IMR-90 (cell line): ENCODE measurements at regions not wholly inside any gene's neighbourhood (a gene's known extent, or its start where the extent isn't known, plus 50 kb on each side); places are given as distances from the start of the nearest gene placed in this dataset.

Experiments used
- ATAC-seq: fragments of 200-7000 bp; cut with Tn5 transposase; 2 replicates; pipeline ENCODE4 v1.9.1; 2020; ENCODE audit warnings: low read depth, mild to moderate bottlenecking, moderate library complexity
- BruUV-seq: library from RNA; stranded (reverse); fragments of 400-500 nt; replicated peaks from 2 replicates; lab custom pipeline; 2021; lab: Mats Ljungman, UMichigan
- CTCF ChIA-PET: fragments of 300-600 bp; formaldehyde crosslinking; extraction: SDS; loops from one replicate; lab custom pipeline; 2021; ENCODE audit warnings: antibody characterized with exemption; lab: Yijun Ruan, JAX
- POLR2A ChIA-PET: fragments of 300-600 bp; sonication (Branson Sonifier 250); formaldehyde crosslinking; loops from one replicate; lab custom pipeline; 2022; ENCODE audit warnings: antibody characterized with exemption; ENCODE audit not compliant: unreplicated experiment; lab: Charles Lee
- DNase-seq: peaks from one replicate; pipeline ENCODE4 v3.0.0; 2013
- H2AFZ ChIP-seq: replicated peaks from 2 replicates; pipeline ENCODE3; 2013; ENCODE audit warnings: low read length, mild to moderate bottlenecking; ENCODE audit not compliant: poor library complexity
- H2AK5ac ChIP-seq: 2 replicates; pipeline ENCODE4 v1.6.1; 2013; ENCODE audit warnings: low read depth, low read length, inconsistent platforms
- H2AK9ac ChIP-seq: replicated peaks from 2 replicates; pipeline ENCODE3; 2013; ENCODE audit warnings: mild to moderate bottlenecking, low read depth, low read length, moderate library complexity; ENCODE audit not compliant: poor library complexity
- H2BK120ac ChIP-seq: 2 replicates; pipeline ENCODE4 v1.6.1; 2013; ENCODE audit warnings: low read depth, low read length, inconsistent platforms
- H2BK15ac ChIP-seq: 3 replicates; pipeline ENCODE4 v1.6.1; 2013; ENCODE audit warnings: low read depth, low read length, inconsistent platforms
- H2BK20ac ChIP-seq: 2 replicates; pipeline ENCODE4 v1.6.1; 2013; ENCODE audit warnings: low read depth, mild to moderate bottlenecking, inconsistent platforms, low read length, moderate library complexity
- H2BK5ac ChIP-seq: 2 replicates; pipeline ENCODE4 v1.6.1; 2013; ENCODE audit warnings: mild to moderate bottlenecking, low read depth, low read length, inconsistent platforms; ENCODE audit not compliant: poor library complexity, severe bottlenecking
- H3K14ac ChIP-seq: replicated peaks from 2 replicates; pipeline ENCODE4 v1.6.1; 2013; ENCODE audit warnings: low read depth, low read length, inconsistent platforms
- H3K18ac ChIP-seq: 2 replicates; pipeline ENCODE4 v1.6.1; 2013; ENCODE audit warnings: low read depth, low read length, control low read depth
- H3K23ac ChIP-seq: 2 replicates; pipeline ENCODE4 v1.6.1; 2013; ENCODE audit warnings: low read depth, low read length, inconsistent platforms
- H3K27ac ChIP-seq: 2 replicates; pipeline ENCODE4 v1.5.1; 2013; ENCODE audit warnings: mild to moderate bottlenecking, control low read depth, low read length; ENCODE audit not compliant: insufficient read depth
- H3K27me3 ChIP-seq: 2 replicates; pipeline ENCODE4 v1.6.1; 2013; ENCODE audit warnings: low read length; ENCODE audit not compliant: control insufficient read depth, insufficient read depth
- H3K36me3 ChIP-seq: 2 replicates; pipeline ENCODE4 v1.6.1; 2013; ENCODE audit warnings: low read length, mixed read lengths; ENCODE audit not compliant: control insufficient read depth, insufficient read depth
- H3K4ac ChIP-seq: 2 replicates; pipeline ENCODE4 v1.6.1; 2013; ENCODE audit warnings: low read depth, low read length, inconsistent platforms
- H3K4me1 ChIP-seq: 2 replicates; pipeline ENCODE4 v1.6.1; 2013; ENCODE audit warnings: low read length, mixed read lengths; ENCODE audit not compliant: control insufficient read depth, insufficient read depth
- H3K4me2 ChIP-seq: 2 replicates; pipeline ENCODE4 v1.6.1; 2013; ENCODE audit warnings: low read depth, mild to moderate bottlenecking, control low read depth, low read length, moderate library complexity
- H3K4me3 ChIP-seq: 2 replicates; pipeline ENCODE4 v1.5.1; 2013; ENCODE audit warnings: low read depth, mild to moderate bottlenecking, control low read depth, low read length, moderate library complexity; ENCODE audit not compliant: insufficient read depth
- H3K56ac ChIP-seq: 2 replicates; pipeline ENCODE4 v1.6.1; 2013; ENCODE audit warnings: low read length, inconsistent platforms; ENCODE audit not compliant: insufficient read depth; ENCODE audit errors: extremely low read depth
- H3K79me1 ChIP-seq, 2 experiments: 2 replicates each; pipeline ENCODE4 v1.6.1; 2013; ENCODE audit warnings: low read length in 2 of 2, inconsistent platforms in 1 of 2, low read depth in 1 of 2
- H3K9ac ChIP-seq: 2 replicates; pipeline ENCODE4 v1.6.1; 2013; ENCODE audit warnings: low read depth, low read length, control low read depth
- H3K9me1 ChIP-seq: 2 replicates; pipeline ENCODE4 v1.6.1; 2013; ENCODE audit warnings: low read length, inconsistent platforms; ENCODE audit not compliant: insufficient read depth
- H3K9me3 ChIP-seq: 2 replicates; pipeline ENCODE4 v1.6.1; 2013; ENCODE audit warnings: low read length; ENCODE audit not compliant: control insufficient read depth, insufficient read depth
- H4K20me1 ChIP-seq: 2 replicates; pipeline ENCODE4 v1.6.1; 2013; ENCODE audit warnings: low read length, inconsistent platforms; ENCODE audit not compliant: insufficient read depth
- H4K5ac ChIP-seq: 2 replicates; pipeline ENCODE4 v1.6.1; 2013; ENCODE audit warnings: mild to moderate bottlenecking, low read depth, low read length, control low read depth
- H4K8ac ChIP-seq, 2 experiments: 2 replicates each; pipeline ENCODE4 v1.6.1; 2013; ENCODE audit warnings: low read depth in 2 of 2, low read length in 2 of 2, control low read depth in 1 of 2, inconsistent platforms in 1 of 2
- H4K91ac ChIP-seq: 2 replicates; pipeline ENCODE4 v1.6.1; 2013; ENCODE audit warnings: low read depth, low read length, inconsistent platforms; ENCODE audit not compliant: insufficient read depth
- CTCF ChIP-seq: conservative IDR thresholded peaks from 2 replicates; pipeline ENCODE4 v1.5.1; 2012; ENCODE audit warnings: mild to moderate bottlenecking, low read depth, low read length, improper control_type of control experiment
- ELK1 ChIP-seq: fragments of 150-350 bp; IDR thresholded peaks from 2 replicates; pipeline ENCODE4 v1.6.1; 2016; ENCODE audit warnings: low read depth, mild to moderate bottlenecking, low read length, moderate library complexity, borderline replicate concordance
- MAZ ChIP-seq: IDR thresholded peaks from 2 replicates; pipeline ENCODE4 v1.6.1; 2012; ENCODE audit warnings: low read depth, mild to moderate bottlenecking, low read length, improper control_type of control experiment, moderate library complexity, borderline replicate concordance
- RAD21 ChIP-seq: IDR thresholded peaks from 2 replicates; pipeline ENCODE4 v1.6.1; 2012; ENCODE audit warnings: low read length, improper control_type of control experiment
- RFX5 ChIP-seq: IDR thresholded peaks from 2 replicates; pipeline ENCODE4 v1.8.0; 2012; ENCODE audit warnings: low read depth, mild to moderate bottlenecking, low read length, moderate library complexity
- SMC3 ChIP-seq: fragments of 150-350 bp; IDR thresholded peaks from 2 replicates; pipeline ENCODE4 v1.6.1; 2016; ENCODE audit warnings: low read depth, mild to moderate bottlenecking, antibody characterized with exemption, low read length, moderate library complexity
- WGBS, 2 experiments: methylation state at CpG; one replicate each; pipeline versions ENCODE4 v1.1.5 to v1.1.7; 2013; ENCODE audit warnings: missing lambda C conversion rate in 2 of 2; ENCODE audit not compliant: insufficient read length in 1 of 2; ENCODE audit errors: extremely low coverage in 2 of 2; 5-methylcytosine and 5-hydroxymethylcytosine counted together
- dilution Hi-C: fragments of 300-500 bp; cut with HindIII; formaldehyde crosslinking; loops from one replicate; pipeline ENCODE4 v1.14.3; 2018; ENCODE audit warnings: low sequenced_read_pairs; ENCODE audit not compliant: unreplicated experiment
- in situ Hi-C: fragments of 300-500 bp; cut with MboI; formaldehyde crosslinking; loops from 3 replicates; pipeline ENCODE4 v1.14.3; 2019; ENCODE audit warnings: low sequenced_read_pairs, inconsistent platforms, mixed read lengths
- intact Hi-C: fragments of 100-400 bp; cut with micrococcal nuclease; formaldehyde crosslinking; loops from 2 replicates; pipeline ENCODE4 v1.10.0; 2022

- no peak for TF ChIP-seq ELK1
- TF ChIP-seq RFX5, result no peak
- no peak for TF ChIP-seq MAZ
These were observed 506.6 kb downstream of the PLCL1 start (continued) for GRCh38 chr2:198311020-198311419.

- dilution Hi-C loops, result no loop called here
- Histone ChIP-seq H2AFZ (no peak overlapping the region), H2BK20ac (no peak overlapping the region), H3K36me3 (no peaks in the 10 kb centered on the region), H4K5ac (no peak overlapping the region), H3K4me1 (no peaks in the 10 kb centered on the region), H3K18ac (no peak overlapping the region), H2BK120ac (no peak overlapping the region), H3K27me3 (no peaks in the 10 kb centered on the region; the same call in 1 of the 2 replicates), H3K9ac (no peak overlapping the region), H3K4me2 (no peak overlapping the region), H3K23ac (no peak overlapping the region), H3K56ac (no peak overlapping the region), H4K8ac (no peak overlapping the region), H3K27ac (no peak overlapping the region), H2AK9ac (no peak overlapping the region), H3K9me3 (no peaks in the 10 kb centered on the region), H2AK5ac (no peak overlapping the region), H3K14ac (no peak overlapping the region), H3K9me1 (no peaks in the 10 kb centered on the region), H3K4ac (no peak overlapping the region), H4K20me1 (no peaks in the 10 kb centered on the region), H3K79me1 (no peaks in the 10 kb centered on the region), H4K91ac (no peak overlapping the region), H3K4me3 (no peak overlapping the region), H2BK15ac (no peak overlapping the region), H2BK5ac (no peak overlapping the region)
- ATAC-seq, result peak; percentile 56
- in situ Hi-C loops, result loop anchor here (10.0 to 25.0 kb wide), 2 partner anchors 1175 to 1428 kb away; no protein-coding TSS in a partner anchor
- peak; percentile 38 for DNase-seq
- CTCF ChIA-PET, result interaction anchor here (0.6 to 1.6 kb wide), 9 partner anchors 8 to 1544 kb away, joined by 3 to 14 read pairs (median 3); no protein-coding TSS in a partner anchor
- POLR2A ChIA-PET, result no interaction called here
- TF ChIP-seq SMC3, result peak; percentile 53
- TF ChIP-seq RAD21, result peak; percentile 54
- TF ChIP-seq CTCF, result peak; percentile 81
- no peak for TF ChIP-seq ELK1
- TF ChIP-seq MAZ, result no peak
- intact Hi-C loops, result loop anchor here (5.0 to 10.0 kb wide), 2 partner anchors 715 to 1553 kb away; no protein-coding TSS in a partner anchor
- BruUV-seq, result no TSS peak
- no CpG with 5 or more reads among the region's 8 CpGs for WGBS, 2 experiments
These were observed 505.4 kb downstream of the PLCL1 start for GRCh38 chr2:198309673-198310280.
